ENCODE measurements at regions not wholly inside any gene's neighbourhood (a gene's known extent, or its start where the extent isn't known, plus 50 kb on each side); places are given as distances from the start of the nearest gene placed in this dataset.

DNA sequence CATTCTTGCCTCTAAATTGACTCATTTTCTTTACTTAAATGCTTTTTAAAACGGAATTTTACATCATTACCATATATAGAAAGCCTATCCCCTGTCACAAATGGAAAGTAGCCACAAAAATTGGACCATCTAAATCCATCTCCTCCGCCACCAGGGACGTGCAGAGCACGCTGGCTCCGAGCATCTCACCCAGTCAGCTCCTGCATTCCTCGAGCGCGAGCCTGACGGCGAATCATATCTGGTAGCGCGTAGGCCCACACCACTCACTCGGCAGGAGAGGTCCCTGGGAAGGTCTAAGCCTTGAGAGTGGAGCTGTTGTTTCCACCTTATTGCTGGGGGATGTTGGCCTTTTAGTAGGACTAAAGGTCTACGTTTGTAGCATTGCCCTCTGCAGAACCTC is 152.4 kb downstream of the TRIM29 start:
- ATAC-seq: no peak
- 48% methylated on average over 14 of the region's 14 CpGs for WGBS (ENCODE audit: low lambda C conversion rate)
- CTCF ChIA-PET (ENCODE audit: low intra/inter-chr PET ratio, low total read pairs): no interaction called here
- no peak for TF ChIP-seq ELF4 (CRISPR knock-in tag; IDR thresholded peaks at IDR 0.05; ENCODE audit: borderline replicate concordance)
- TF ChIP-seq ZFP37 (CRISPR knock-in tag; IDR thresholded peaks at IDR 0.05; ENCODE audit: borderline replicate concordance): no peak
- TF ChIP-seq KDM4B (CRISPR knock-in tag; IDR thresholded peaks at IDR 0.05): no peak
- TF ChIP-seq ZNF432 (CRISPR knock-in tag; IDR thresholded peaks at IDR 0.05; ENCODE audit: borderline replicate concordance): no peak
- TF ChIP-seq ZNF619 (CRISPR knock-in tag; IDR thresholded peaks at IDR 0.05): no peak
- no peak for TF ChIP-seq SOX6 (IDR thresholded peaks at IDR 0.05)
- no peak for TF ChIP-seq SOX6 (CRISPR knock-in tag; IDR thresholded peaks at IDR 0.05)
- TF ChIP-seq, protein P1, sequence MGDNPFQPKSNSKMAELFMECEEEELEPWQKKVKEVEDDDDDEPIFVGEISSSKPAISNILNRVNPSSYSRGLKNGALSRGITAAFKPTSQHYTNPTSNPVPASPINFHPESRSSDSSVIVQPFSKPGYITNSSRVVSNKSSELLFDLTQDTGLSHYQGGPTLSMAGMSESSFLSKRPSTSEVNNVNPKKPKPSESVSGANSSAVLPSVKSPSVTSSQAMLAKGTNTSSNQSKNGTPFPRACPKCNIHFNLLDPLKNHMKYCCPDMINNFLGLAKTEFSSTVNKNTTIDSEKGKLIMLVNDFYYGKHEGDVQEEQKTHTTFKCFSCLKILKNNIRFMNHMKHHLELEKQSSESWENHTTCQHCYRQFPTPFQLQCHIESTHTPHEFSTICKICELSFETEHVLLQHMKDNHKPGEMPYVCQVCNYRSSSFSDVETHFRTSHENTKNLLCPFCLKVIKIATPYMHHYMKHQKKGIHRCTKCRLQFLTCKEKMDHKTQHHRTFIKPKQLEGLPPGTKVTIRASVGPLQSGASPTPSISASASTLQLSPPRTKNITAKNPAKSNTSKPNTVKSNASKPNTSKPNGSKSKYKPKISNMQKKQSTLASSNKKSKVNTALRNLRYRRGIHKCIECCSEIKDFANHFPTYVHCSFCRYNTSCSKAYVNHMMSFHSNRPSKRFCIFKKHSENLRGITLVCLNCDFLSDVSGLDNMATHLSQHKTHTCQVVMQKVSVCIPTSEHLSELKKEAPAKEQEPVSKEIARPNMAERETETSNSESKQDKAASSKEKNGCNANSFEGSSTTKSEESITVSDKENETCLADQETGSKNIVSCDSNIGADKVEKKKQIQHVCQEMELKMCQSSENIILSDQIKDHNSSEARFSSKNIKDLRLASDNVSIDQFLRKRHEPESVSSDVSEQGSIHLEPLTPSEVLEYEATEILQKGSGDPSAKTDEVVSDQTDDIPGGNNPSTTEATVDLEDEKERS (CRISPR knock-in tag; IDR thresholded peaks at IDR 0.05): no peak
- TF ChIP-seq, protein P2, sequence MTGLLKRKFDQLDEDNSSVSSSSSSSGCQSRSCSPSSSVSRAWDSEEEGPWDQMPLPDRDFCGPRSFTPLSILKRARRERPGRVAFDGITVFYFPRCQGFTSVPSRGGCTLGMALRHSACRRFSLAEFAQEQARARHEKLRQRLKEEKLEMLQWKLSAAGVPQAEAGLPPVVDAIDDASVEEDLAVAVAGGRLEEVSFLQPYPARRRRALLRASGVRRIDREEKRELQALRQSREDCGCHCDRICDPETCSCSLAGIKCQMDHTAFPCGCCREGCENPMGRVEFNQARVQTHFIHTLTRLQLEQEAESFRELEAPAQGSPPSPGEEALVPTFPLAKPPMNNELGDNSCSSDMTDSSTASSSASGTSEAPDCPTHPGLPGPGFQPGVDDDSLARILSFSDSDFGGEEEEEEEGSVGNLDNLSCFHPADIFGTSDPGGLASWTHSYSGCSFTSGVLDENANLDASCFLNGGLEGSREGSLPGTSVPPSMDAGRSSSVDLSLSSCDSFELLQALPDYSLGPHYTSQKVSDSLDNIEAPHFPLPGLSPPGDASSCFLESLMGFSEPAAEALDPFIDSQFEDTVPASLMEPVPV (CRISPR knock-in tag; IDR thresholded peaks at IDR 0.05): no peak
- no peak for TF ChIP-seq ARID2 (CRISPR knock-in tag; IDR thresholded peaks at IDR 0.05; ENCODE audit: borderline replicate concordance)
- TF ChIP-seq, protein P3, sequence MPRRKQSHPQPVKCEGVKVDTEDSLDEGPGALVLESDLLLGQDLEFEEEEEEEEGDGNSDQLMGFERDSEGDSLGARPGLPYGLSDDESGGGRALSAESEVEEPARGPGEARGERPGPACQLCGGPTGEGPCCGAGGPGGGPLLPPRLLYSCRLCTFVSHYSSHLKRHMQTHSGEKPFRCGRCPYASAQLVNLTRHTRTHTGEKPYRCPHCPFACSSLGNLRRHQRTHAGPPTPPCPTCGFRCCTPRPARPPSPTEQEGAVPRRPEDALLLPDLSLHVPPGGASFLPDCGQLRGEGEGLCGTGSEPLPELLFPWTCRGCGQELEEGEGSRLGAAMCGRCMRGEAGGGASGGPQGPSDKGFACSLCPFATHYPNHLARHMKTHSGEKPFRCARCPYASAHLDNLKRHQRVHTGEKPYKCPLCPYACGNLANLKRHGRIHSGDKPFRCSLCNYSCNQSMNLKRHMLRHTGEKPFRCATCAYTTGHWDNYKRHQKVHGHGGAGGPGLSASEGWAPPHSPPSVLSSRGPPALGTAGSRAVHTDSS (CRISPR knock-in tag; conservative IDR thresholded peaks at IDR 0.05): no peak
- no peak for FAIRE-seq
- no peaks in the 10 kb centered on the region for H4K20me1 ChIP-seq (ENCODE audit: insufficient read depth, low read length)
- BruUV-seq (replicated peaks): no TSS peak
- H3K27ac ChIP-seq (ENCODE audit: extremely low read length, insufficient read depth, low read length): no peak overlapping the region
- no peaks in the 10 kb centered on the region for H3K36me3 ChIP-seq (replicated peaks in 1 of 2; ENCODE audit: control insufficient read depth in 1 of 2, insufficient read depth in 2 of 2, low read length in 2 of 2)
- H3K4me2 ChIP-seq (ENCODE audit: low read depth, low read length): no peak overlapping the region
- H3K9me3 ChIP-seq (ENCODE audit: low read length): no peaks in the 10 kb centered on the region
- H3K4me1 ChIP-seq (ENCODE audit: insufficient read depth, low read length): no peaks in the 10 kb centered on the region
- no peak overlapping the region for H3K9ac ChIP-seq (ENCODE audit: insufficient read depth, low read depth, low read length)
- H2AFZ ChIP-seq (ENCODE audit: low read length): no peak overlapping the region
- in situ Hi-C loops (cut with HindIII; ENCODE audit: extremely low pct_ligation_motif_present, low pct_unique_long_range_greater_than_20kb): no loop called here
- no peak for DNase-seq (ENCODE audit: low spot score)
- intact Hi-C loops (cut with micrococcal nuclease; ENCODE audit: unreplicated experiment): no loop called here
- POLR2A ChIA-PET: no interaction called here
- H3K27me3 ChIP-seq (ENCODE audit: control insufficient read depth in 1 of 2, insufficient read depth in 2 of 2, low read length in 2 of 2): peaks cover 6 to 45% of the 10 kb centered on the region in 2 experiments; a peak in 3 of 5 replicates
- no peak overlapping the region for H3K4me3 ChIP-seq (replicated peaks in 1 of 3; ENCODE audit: insufficient read depth in 1 of 3, low read depth in 2 of 3, low read length in 3 of 3)
- H3K79me2 ChIP-seq (ENCODE audit: insufficient read depth, low read length): no peaks in the 10 kb centered on the region

Measured in HepG2 (cell line).